Right atrium auricular region (tissue), 2 donors: ENCODE measurements at regions not wholly inside any gene's neighbourhood (a gene's known extent, or its start where the extent isn't known, plus 50 kb on each side); places are given as distances from the start of the nearest gene placed in this dataset.

ENCODE experiments used
- DNase-seq: peaks from one replicate; pipeline ENCODE4 v3.0.0-alpha.2; 2019; ENCODE audit warnings: low spot score
- H3K27ac ChIP-seq, 2 donors: fragments of 200-600 bp; sonication (generic); 1 replicate in 1 of 2; 2 replicates in 1 of 2; pipeline ENCODE4 v1.5.1; 2016 to 2019
- H3K27me3 ChIP-seq, 2 donors: fragments of 200-600 bp; sonication (generic); one replicate each; pipeline versions ENCODE4 v1.5.1 to v1.6.0; 2017 to 2019
- H3K36me3 ChIP-seq: fragments of 200-600 bp; sonication (generic); one replicate; pipeline ENCODE4 v1.5.1; 2016
- H3K4me1 ChIP-seq, 2 donors: fragments of 200-600 bp; sonication (generic); one replicate each; pipeline versions ENCODE4 v1.5.1 to v1.6.0; 2017 to 2019
- H3K4me3 ChIP-seq, 2 donors: fragments of 200-600 bp; sonication (generic); 1 replicate in 1 of 2; 2 replicates in 1 of 2; pipeline ENCODE4 v1.5.1; 2017 to 2019; ENCODE audit warnings: mild to moderate bottlenecking in 1 of 2, moderate library complexity in 1 of 2
- H3K9me3 ChIP-seq, 2 donors: fragments of 200-600 bp; sonication (generic); one replicate each; pipeline ENCODE4 v1.5.1; 2019
- CTCF ChIP-seq, 2 donors: fragments of 200-600 bp; sonication (generic); IDR thresholded peaks; one replicate each; pipeline ENCODE4 v1.5.1; 2019; ENCODE audit warnings: antibody characterized with exemption in 2 of 2

GRCh38 chr1:222061711-222062359 is 319.9 kb upstream of the DUSP10 start:
- DNase-seq: no peak
- Histone ChIP-seq H3K4me3 (no peak overlapping the region), H3K36me3 (no peaks in the 10 kb centered on the region), H3K9me3 (peaks cover 0 to 15% of the 10 kb centered on the region in 2 donors), H3K27ac (no peak overlapping the region), H3K27me3 (no peaks in the 10 kb centered on the region), H3K4me1 (no peaks in the 10 kb centered on the region)
- TF ChIP-seq CTCF (IDR thresholded peaks at IDR 0.05): no peak

GRCh38 chr1:222060210-222060916 is 318.5 kb upstream of the DUSP10 start:
- Histone ChIP-seq H3K36me3 (no peaks in the 10 kb centered on the region), H3K9me3 (peaks cover 0 to 12% of the 10 kb centered on the region in 2 donors), H3K4me1 (no peaks in the 10 kb centered on the region), H3K27me3 (no peaks in the 10 kb centered on the region), H3K4me3 (no peak overlapping the region), H3K27ac (no peak overlapping the region)
- no peak for DNase-seq
- TF ChIP-seq CTCF (IDR thresholded peaks at IDR 0.05): no peak

DNA sequence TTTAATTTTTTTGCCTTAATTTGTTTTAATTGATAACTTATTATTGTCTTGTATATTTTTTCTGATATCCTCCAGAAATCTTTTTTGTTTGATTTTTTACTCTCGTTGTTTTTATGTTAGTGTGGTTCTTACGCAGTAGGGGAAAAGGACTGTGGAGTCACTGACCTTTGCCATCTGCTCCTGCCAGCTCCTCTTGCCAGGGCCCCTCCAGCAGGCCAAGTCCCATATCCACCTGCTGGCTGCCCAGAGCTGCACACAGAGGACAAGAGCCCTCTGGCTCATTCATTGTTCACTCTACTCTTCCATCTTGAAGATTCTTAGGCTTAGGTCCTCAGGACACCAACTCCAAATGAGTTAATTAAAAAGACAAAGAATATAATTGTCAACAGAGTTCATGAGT is 316.4 kb upstream of the DUSP10 start:
- Histone ChIP-seq H3K36me3 (no peaks in the 10 kb centered on the region), H3K4me3 (no peak overlapping the region), H3K27ac (no peak overlapping the region), H3K27me3 (no peaks in the 10 kb centered on the region), H3K4me1 (no peaks in the 10 kb centered on the region), H3K9me3 (no peaks in the 10 kb centered on the region)
- DNase-seq: no peak
- TF ChIP-seq CTCF (IDR thresholded peaks at IDR 0.05): no peak

DNA sequence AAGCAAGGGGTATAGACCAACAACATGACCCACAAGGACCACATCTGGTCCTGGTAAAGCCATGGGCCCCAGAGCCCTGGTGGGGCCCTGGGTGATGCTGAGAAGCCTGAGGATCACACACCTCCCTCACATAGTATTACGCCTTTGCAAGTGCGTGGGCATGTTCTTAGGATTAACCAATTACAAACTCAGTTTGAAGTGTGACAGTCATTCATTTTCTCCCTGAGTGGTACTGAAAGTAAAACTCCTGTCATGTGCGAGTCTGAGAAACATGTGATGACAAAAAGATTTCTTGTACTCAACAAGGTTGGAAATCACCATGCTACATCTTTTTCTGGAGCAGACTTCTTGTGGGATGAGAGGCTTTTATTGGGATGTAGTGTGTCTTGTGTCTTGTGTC is 315.3 kb upstream of the DUSP10 start:
- no peaks in the 10 kb centered on the region for H3K36me3 ChIP-seq
- no peak for TF ChIP-seq CTCF (IDR thresholded peaks at IDR 0.05)

GRCh38 chr1:222054416-222054815 is 312.5 kb upstream of the DUSP10 start:
- no peak for DNase-seq
- Histone ChIP-seq H3K9me3 (no peaks in the 10 kb centered on the region), H3K27ac (no peak overlapping the region), H3K27me3 (no peaks in the 10 kb centered on the region), H3K36me3 (no peaks in the 10 kb centered on the region), H3K4me3 (no peak overlapping the region), H3K4me1 (no peaks in the 10 kb centered on the region)
- no peak for TF ChIP-seq CTCF (IDR thresholded peaks at IDR 0.05)

More for the DNA sequence above, 315.3 kb upstream of the DUSP10 start:
- DNase-seq: no peak
- Histone ChIP-seq H3K4me3 (no peak overlapping the region), H3K4me1 (no peaks in the 10 kb centered on the region), H3K9me3 (no peaks in the 10 kb centered on the region), H3K27ac (no peak overlapping the region), H3K27me3 (no peaks in the 10 kb centered on the region)
